ENCODE measurements at regions not wholly inside any gene's neighbourhood (a gene's known extent, or its start where the extent isn't known, plus 50 kb on each side); places are given as distances from the start of the nearest gene placed in this dataset.
"Not testable (repeated sequence)": the region's sequence is repeated elsewhere in the genome, so short reads cannot be mapped to it uniquely, and the experiment has no call there.

GRCh38 chr11:23893126-23893525, 603.7 kb upstream of the LUZP2 start:
- DNase-seq, result no peak

- DNase-seq, result no peak
Observed at GRCh38 chr11:23897453-23898286, 599.2 kb upstream of the LUZP2 start.

DNA sequence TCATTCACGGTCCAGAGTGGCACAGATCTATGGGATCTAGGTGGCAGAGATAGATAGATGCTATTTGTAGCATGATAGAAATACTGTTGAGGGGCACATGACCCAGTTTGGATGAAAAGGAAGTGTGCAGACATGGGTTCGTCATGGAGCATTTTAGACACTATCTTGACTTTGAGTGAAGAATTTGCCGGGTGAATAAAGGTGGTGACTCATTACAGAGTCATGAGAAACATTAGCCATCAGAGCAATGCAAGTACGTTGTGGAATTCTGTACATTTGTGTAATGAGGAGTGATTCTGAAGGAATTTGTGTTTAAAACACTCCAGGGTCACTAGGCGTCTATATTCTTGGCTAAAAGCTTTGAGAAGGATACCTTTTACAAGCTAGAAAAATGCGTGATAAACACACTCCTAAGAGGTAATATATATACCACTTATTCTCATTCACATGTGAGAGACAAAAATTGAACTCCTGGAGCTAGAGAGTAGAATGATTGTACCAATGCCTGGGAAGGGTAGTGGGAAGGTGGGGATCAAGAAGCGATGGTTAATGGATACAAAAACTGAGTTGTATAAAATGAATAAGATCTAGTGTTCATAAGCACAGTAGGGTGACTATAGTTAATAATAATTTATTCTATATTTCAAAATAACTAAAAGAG, 593.7 kb upstream of the LUZP2 start:
- DNase-seq, result no peak

- no peak for DNase-seq
Observed at GRCh38 chr11:23919455-23919854, 577.4 kb upstream of the LUZP2 start.

DNA sequence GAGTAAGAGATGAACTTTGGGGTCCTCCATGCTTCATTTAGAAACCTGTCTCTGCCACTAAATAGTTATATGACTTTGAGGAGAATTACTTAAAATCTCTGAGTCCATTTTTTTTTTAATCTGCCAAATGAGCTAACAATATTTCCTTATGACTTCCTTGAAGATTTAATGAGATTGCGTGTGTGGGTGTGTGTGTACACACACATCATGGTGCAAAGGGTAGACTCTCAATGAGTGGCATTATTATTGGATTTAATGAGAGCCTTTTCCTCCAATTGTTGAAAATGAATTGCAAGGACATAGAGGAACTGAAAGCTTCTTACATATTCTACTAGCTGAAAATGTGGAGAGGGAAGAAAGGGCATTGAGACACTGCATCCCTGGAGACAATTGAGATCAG, 573.5 kb upstream of the LUZP2 start:
- DNase-seq, result no peak

DNA sequence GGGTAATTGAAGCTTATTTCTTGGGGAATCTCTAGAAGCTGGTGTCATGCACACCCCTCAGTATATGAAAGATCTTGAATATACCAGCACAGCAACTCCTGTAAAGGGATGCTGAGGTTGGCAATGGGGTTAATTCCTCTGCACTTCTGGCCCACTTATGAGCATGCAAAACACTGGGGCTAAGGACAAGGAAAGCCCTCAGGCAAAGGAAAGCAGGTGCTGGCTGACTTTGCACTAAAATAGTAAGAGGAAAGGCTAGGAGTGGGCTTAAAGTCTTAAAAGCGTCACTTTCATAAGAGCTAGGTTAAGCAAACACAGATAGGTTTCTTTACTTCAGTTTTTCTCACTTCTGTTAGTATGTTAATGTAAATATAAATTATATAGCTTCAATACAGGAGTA, 572.6 kb upstream of the LUZP2 start:
- DNase-seq, result no peak

GRCh38 chr11:23931443-23931842, 565.4 kb upstream of the LUZP2 start:
- DNase-seq, result no peak

DNA sequence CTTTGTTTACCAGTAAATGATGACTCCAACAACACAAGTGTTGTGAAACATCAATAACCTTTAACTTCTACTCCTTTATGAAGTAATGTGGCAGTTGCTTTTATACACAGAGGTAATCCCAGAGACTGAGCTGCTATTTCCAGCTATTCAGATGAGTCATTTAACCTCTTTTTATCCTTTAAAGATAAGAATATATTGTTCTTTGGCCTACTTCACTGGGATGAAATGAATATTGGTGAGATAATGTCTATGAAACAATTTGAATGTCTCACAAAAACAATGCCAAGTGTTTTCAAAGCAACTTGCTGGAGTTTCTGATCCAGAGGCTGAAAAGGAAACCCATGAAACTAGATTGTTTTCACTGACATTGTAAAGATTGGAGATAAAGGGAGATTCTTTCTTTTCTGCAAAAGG, 564.4 kb upstream of the LUZP2 start:
- no peak for DNase-seq

DNA sequence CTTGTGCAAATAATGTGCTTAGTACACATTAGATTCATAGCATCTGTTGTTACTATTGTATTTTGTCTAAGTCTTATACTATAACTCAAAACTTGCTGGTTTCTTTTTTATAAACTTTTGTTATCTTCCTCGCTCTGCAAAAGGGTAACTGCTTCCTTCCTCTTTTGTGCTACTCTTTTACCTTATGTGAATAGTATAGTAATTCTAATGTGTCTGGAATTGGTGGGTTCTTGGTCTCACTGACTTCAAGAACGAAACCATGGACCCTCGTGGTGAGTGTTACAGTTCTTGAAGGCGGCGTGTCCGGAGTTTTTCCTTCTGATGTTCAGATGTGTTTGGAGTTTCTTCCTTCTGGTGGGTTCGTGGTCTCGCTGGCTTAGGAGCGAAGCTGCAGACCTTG, 563.1 kb upstream of the LUZP2 start:
- DNase-seq, result no peak

- DNase-seq, result not testable (repeated sequence)
Observed at GRCh38 chr11:23934671-23935270, 562.1 kb upstream of the LUZP2 start.

DNA sequence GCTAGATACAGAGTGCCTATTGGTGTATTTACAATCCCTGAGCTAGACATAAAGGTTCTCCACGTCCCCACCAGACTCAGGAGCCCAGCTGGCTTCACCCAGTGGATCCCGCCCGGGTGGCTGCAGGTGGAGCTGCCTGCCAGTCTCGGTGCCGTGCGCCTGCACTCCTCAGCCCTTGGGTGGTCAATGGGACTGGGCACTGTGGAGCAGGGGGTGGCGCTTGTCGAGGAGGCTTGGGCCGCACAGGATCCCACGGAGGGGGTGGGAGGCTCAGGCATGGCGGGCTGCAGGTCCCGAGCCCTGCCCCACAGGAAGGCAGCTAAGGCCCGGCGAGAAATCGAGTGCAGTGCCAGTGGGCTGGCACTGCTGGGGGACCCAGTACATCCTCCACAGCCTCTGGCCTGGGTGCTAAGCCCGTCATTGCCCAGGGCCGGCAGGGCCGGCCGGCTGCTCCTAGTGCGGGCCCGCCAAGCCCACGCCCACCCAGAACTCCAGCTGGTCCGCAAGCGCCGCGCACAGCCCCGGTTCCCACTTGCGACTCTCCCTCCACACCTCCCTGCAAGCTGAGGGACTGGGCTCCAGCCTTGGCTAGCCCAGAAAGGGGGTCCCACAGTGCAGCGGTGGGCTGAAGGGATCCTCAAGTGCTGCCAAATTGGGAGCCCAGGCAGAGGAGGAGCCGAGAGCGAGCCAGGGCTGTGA, 554.6 kb upstream of the LUZP2 start:
- DNase-seq, result not testable (repeated sequence)

- no peak for DNase-seq
Observed at GRCh38 chr11:23944923-23945322, 551.9 kb upstream of the LUZP2 start.

- no peak for DNase-seq
Observed at GRCh38 chr11:23947883-23948282, 549.0 kb upstream of the LUZP2 start.

GRCh38 chr11:23948851-23949250, 548.0 kb upstream of the LUZP2 start:
- DNase-seq, result no peak

DNA sequence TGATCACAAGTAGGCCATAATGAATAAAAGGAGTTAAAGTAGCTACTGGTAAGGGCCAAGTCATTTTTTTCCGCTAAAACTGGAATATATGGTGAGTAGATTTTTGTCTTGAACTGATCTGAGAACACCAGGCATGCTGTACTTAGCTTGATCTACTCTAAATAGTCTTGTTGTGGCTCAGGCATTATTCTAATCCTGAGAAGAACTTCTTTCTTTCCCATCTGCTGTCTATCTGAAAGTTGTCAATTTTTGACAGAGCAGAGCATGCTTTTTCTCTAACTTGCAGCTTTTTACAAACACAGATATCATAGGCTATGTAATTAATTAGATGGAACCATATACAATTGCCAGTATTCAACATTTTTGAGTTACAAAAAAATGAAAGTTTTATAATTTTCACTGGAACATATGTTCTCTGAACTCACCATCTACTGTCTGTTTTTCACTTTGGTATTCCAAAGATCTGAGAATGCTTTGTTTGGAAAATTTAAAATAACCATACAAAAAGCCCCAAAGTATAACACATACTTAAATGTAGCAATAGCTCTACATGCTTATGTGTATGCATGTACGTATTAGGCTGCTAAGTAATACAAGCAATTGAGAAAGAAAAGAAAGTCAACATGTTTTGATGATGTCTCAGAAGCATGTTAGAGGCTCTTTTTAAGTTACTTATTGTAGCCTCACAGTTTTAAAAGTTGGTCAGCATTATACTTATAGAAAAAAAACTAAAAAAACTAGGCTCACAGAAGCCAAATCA, 542.7 kb upstream of the LUZP2 start:
- DNase-seq, result no peak

DNA sequence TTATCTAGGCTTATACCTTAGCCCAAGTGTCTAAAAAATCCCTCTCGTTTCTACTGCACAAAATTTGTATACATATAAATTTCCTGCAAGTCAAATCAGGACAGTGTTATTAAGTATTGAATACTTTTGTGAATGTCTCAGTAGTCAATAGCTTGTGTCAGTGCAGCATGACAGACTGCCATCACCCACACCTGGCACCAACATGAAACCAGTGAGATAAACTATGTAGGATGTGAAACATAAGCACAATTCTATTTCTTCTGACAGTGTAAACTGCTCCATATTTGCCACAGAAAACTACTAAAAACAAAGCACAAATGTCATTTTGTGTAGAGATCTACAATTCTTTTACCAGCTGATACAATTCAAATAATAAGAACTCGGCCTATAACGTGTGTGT, 542.1 kb upstream of the LUZP2 start:
- no peak for DNase-seq

- no peak for DNase-seq
Observed at GRCh38 chr11:23956586-23956985, 540.3 kb upstream of the LUZP2 start.

DNA sequence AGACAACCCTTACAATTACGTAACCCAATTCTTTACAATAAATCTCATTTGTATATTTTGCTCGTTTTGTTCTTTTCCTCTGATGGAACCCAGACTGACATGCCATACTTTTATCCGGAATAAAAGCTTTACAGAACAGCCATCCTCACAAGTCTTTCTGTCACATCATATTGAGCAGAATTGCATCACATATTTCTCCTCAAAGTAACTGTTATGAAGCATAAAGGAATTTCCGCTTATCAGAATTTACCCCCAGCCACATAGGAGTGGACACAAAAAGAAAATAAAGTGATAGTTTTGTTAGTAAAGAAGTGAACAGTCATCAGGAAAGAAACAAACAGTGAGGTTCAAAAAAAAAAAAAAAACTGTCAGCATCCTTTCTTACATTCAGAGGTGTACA, 539.5 kb upstream of the LUZP2 start:
- DNase-seq, result no peak

- DNase-seq, result no peak
Observed at GRCh38 chr11:23959462-23959861, 537.4 kb upstream of the LUZP2 start.

- no peak for DNase-seq
Observed at GRCh38 chr11:23961503-23962338, 535.1 kb upstream of the LUZP2 start.

GRCh38 chr11:23973244-23973643, 523.6 kb upstream of the LUZP2 start:
- DNase-seq, result no peak

- DNase-seq, result no peak
Observed at GRCh38 chr11:23974051-23974450, 522.8 kb upstream of the LUZP2 start.

Data from suppressor macrophage treated with lipopolysaccharide for 4 hours (primary cell).